OCI-LY3 (cell line): ENCODE measurements at regions not wholly inside any gene's neighbourhood (a gene's known extent, or its start where the extent isn't known, plus 50 kb on each side); places are given as distances from the start of the nearest gene placed in this dataset.
"Not testable (repeated sequence)": the region's sequence is repeated elsewhere in the genome, so short reads cannot be mapped to it uniquely, and the experiment has no call there.

Source experiments
- EZH2phosphoT487 ChIP-seq: fragments of 200-600 bp; shearing (Covaris generic); IDR thresholded peaks from 2 replicates; pipeline ENCODE4 v1.6.1; 2018; ENCODE audit warnings: antibody characterized with exemption, mixed run types, low read depth
- TF ChIP-seq, protein P1 (sequence below): fragments of 200-600, 300-600 bp; sonication (generic); IDR thresholded peaks from 2 replicates; pipeline ENCODE4 v1.5.1; 2014; ENCODE audit warnings: antibody characterized with exemption, low read length, low read depth

DNA sequence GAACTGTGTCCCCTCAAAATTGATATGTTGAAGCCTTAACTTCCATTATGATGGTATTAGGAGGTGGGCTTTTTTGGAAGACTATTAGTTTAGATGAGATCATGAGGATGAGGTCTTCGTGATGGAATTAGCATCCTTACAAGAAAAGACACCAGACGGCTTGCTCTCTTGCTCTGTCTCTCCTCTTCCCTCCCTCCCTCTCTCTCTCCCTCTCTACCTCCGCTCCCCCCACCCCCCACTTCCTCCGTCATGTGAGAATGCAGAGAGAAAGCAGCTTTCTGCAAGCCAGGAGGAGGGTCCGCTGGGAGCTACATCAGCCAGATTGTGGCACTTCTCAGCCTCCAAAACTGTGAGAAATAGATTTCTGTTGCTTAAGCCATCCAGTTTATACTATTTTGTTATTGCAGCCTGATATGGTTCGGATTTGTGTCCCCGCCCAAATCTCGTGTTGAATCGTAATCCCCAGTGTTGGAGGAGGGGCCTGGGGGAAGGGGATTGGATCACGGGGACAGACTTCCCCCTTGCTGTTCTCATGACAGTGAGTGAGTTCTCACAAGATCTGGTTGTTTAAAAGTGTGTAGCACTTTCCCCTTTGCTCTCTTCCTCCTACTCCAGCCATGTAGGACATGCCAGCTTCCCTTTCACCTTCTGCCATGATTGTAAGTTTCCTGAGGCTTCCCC, 76.9 kb downstream of the NPIPA8 start:
- TF ChIP-seq, protein P1, sequence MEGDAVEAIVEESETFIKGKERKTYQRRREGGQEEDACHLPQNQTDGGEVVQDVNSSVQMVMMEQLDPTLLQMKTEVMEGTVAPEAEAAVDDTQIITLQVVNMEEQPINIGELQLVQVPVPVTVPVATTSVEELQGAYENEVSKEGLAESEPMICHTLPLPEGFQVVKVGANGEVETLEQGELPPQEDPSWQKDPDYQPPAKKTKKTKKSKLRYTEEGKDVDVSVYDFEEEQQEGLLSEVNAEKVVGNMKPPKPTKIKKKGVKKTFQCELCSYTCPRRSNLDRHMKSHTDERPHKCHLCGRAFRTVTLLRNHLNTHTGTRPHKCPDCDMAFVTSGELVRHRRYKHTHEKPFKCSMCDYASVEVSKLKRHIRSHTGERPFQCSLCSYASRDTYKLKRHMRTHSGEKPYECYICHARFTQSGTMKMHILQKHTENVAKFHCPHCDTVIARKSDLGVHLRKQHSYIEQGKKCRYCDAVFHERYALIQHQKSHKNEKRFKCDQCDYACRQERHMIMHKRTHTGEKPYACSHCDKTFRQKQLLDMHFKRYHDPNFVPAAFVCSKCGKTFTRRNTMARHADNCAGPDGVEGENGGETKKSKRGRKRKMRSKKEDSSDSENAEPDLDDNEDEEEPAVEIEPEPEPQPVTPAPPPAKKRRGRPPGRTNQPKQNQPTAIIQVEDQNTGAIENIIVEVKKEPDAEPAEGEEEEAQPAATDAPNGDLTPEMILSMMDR = not testable (repeated sequence)
- TF ChIP-seq EZH2phosphoT487 = not testable (repeated sequence)
